CD4-positive, alpha-beta memory T cell (primary cell): ENCODE measurements at regions not wholly inside any gene's neighbourhood (a gene's known extent, or its start where the extent isn't known, plus 50 kb on each side); places are given as distances from the start of the nearest gene placed in this dataset.

ENCODE experiments used
- CTCF ChIA-PET: fragments of 350-600 bp; sonication (Branson Sonifier 250); formaldehyde crosslinking; loops from one replicate; lab custom pipeline; 2021; ENCODE audit warnings: inconsistent platforms; ENCODE audit not compliant: partially characterized antibody; lab: Charles Lee
- POLR2A ChIA-PET: fragments of 350-600 bp; sonication (Branson Sonifier 250); formaldehyde crosslinking; loops from one replicate; lab custom pipeline; 2021; ENCODE audit not compliant: partially characterized antibody; lab: Charles Lee
- DNase-seq, 5 donors: peaks; one replicate each; pipeline versions ENCODE4 v3.0.0 to v3.0.0-alpha.2; 2020 to 2022; ENCODE audit warnings: mixed read lengths in 1 of 5
- H3K27ac ChIP-seq: one replicate; pipeline ENCODE4 v1.7.0; 2013; ENCODE audit warnings: low read depth, low read length
- H3K27me3 ChIP-seq: 2 replicates; pipeline ENCODE4 v1.7.0; 2013; ENCODE audit warnings: mild to moderate bottlenecking, low read length, moderate library complexity; ENCODE audit not compliant: insufficient read depth
- H3K36me3 ChIP-seq: 2 replicates; pipeline ENCODE4 v1.7.0; 2013; ENCODE audit warnings: mild to moderate bottlenecking, low read length, moderate library complexity; ENCODE audit not compliant: insufficient read depth
- H3K4me1 ChIP-seq: 2 replicates; pipeline ENCODE4 v1.7.0; 2013; ENCODE audit warnings: mild to moderate bottlenecking, low read length, moderate library complexity; ENCODE audit not compliant: insufficient read depth
- H3K4me3 ChIP-seq, 2 donors: one replicate each; pipeline ENCODE4 v1.7.0; 2013; ENCODE audit warnings: low read length in 2 of 2, mild to moderate bottlenecking in 1 of 2
- H3K9me3 ChIP-seq, 2 donors: one replicate each; pipeline ENCODE4 v1.7.0; 2013; ENCODE audit warnings: low read length in 2 of 2, control low read depth in 1 of 2; ENCODE audit not compliant: control insufficient read depth in 1 of 2
- H3K27ac Mint-ChIP-seq, 7 donors: one replicate each; pipeline ENCODE4 v1.8.0; 2020 to 2021; ENCODE audit warnings: mixed read lengths in 7 of 7, mild to moderate bottlenecking in 6 of 7, inconsistent platforms in 3 of 7, moderate library complexity in 3 of 7
- H3K27me3 Mint-ChIP-seq, 2 donors: one replicate each; pipeline ENCODE4 v1.8.0; 2020 to 2021; ENCODE audit warnings: mixed read lengths in 2 of 2
- H3K36me3 Mint-ChIP-seq, 2 donors: one replicate each; pipeline ENCODE4 v1.8.0; 2020 to 2021; ENCODE audit warnings: mixed read lengths in 2 of 2, inconsistent platforms in 1 of 2, mild to moderate bottlenecking in 1 of 2
- H3K4me1 Mint-ChIP-seq, 4 donors: one replicate each; pipeline ENCODE4 v1.8.0; 2020 to 2021; ENCODE audit warnings: mixed read lengths in 4 of 4, mild to moderate bottlenecking in 1 of 4
- H3K4me3 Mint-ChIP-seq, 8 donors: one replicate each; pipeline ENCODE4 v1.8.0; 2020 to 2021; ENCODE audit warnings: mixed read lengths in 8 of 8, mild to moderate bottlenecking in 7 of 8, moderate library complexity in 6 of 8, inconsistent platforms in 3 of 8
- H3K9me3 Mint-ChIP-seq, 8 donors: one replicate each; pipeline ENCODE4 v1.8.0; 2020 to 2021; ENCODE audit warnings: mixed read lengths in 8 of 8, mild to moderate bottlenecking in 5 of 8, inconsistent platforms in 3 of 8, moderate library complexity in 1 of 8
- intact Hi-C: fragments of 100-400 bp; cut with micrococcal nuclease; formaldehyde crosslinking; loops from one replicate; pipeline ENCODE4 v1.15.1; 2023

- DNase-seq = no peak
- Histone ChIP-seq H3K4me1 (no peaks in the 10 kb centered on the region), H3K36me3 (no peaks in the 10 kb centered on the region), H3K27ac (no peak overlapping the region), H3K27me3 (peaks cover 6% of the 10 kb centered on the region), H3K9me3 (no peaks in the 10 kb centered on the region), H3K4me3 (no peak overlapping the region)
- intact Hi-C loops = no loop called here
- Mint-ChIP-seq H3K4me1 (no peaks in the 10 kb centered on the region), H3K4me3 (no peak overlapping the region), H3K36me3 (no peaks in the 10 kb centered on the region), H3K27ac (no peak overlapping the region), H3K27me3 (peaks cover 32 to 34% of the 10 kb centered on the region in 2 donors), H3K9me3 (peaks cover 0 to 2% (median 0%) of the 10 kb centered on the region in 8 donors)
- ChIA-PET POLR2A (no interaction called here), CTCF (no interaction called here)
Observed at GRCh38 chr1:29474274-29475244, 238.2 kb downstream of the PTPRU start.

GRCh38 chr1:29473161-29473855 lies 237.0 kb downstream of the PTPRU start:
- H3K9me3 Mint-ChIP-seq = peaks cover 0 to 2% (median 0%) of the 10 kb centered on the region in 8 donors
- H3K27ac ChIP-seq = no peak overlapping the region
- H3K27ac Mint-ChIP-seq = no peak overlapping the region
- ChIA-PET POLR2A (no interaction called here), CTCF (no interaction called here)
- H3K9me3 ChIP-seq = no peaks in the 10 kb centered on the region
- peaks cover 35% of the 10 kb centered on the region in 2 donors for H3K27me3 Mint-ChIP-seq
- intact Hi-C loops = no loop called here
- no peak overlapping the region for H3K4me3 Mint-ChIP-seq
- H3K27me3 ChIP-seq = peaks cover 6% of the 10 kb centered on the region
- no peaks in the 10 kb centered on the region for H3K36me3 ChIP-seq
- DNase-seq = no peak
- no peak overlapping the region for H3K4me3 ChIP-seq
- no peaks in the 10 kb centered on the region for H3K4me1 Mint-ChIP-seq
- no peaks in the 10 kb centered on the region for H3K4me1 ChIP-seq
- no peaks in the 10 kb centered on the region for H3K36me3 Mint-ChIP-seq

- H3K9me3 ChIP-seq = no peaks in the 10 kb centered on the region
- POLR2A ChIA-PET = no interaction called here
- Mint-ChIP-seq H3K27ac (peak overlapping the region in 1 of 7 donors; percentile 40), H3K27me3 (peaks cover 27 to 36% of the 10 kb centered on the region in 2 donors), H3K4me3 (no peak overlapping the region), H3K36me3 (no peaks in the 10 kb centered on the region), H3K4me1 (no peaks in the 10 kb centered on the region), H3K9me3 (peaks cover 0 to 2% (median 0%) of the 10 kb centered on the region in 8 donors)
- no peak overlapping the region for H3K4me3 ChIP-seq
- CTCF ChIA-PET = no interaction called here
- DNase-seq = no peak
- H3K27me3 ChIP-seq = peaks cover 6% of the 10 kb centered on the region
- H3K36me3 ChIP-seq = no peaks in the 10 kb centered on the region
- no peak overlapping the region for H3K27ac ChIP-seq
- no peaks in the 10 kb centered on the region for H3K4me1 ChIP-seq
- intact Hi-C loops = no loop called here
Observed at GRCh38 chr1:29471487-29472313, 235.4 kb downstream of the PTPRU start.

GRCh38 chr1:29470788-29471119 lies 234.4 kb downstream of the PTPRU start:
- POLR2A ChIA-PET = no interaction called here
- H3K9me3 Mint-ChIP-seq = peaks cover 0 to 3% (median 0%) of the 10 kb centered on the region in 8 donors

GRCh38 chr1:29470087-29470787 lies 233.9 kb downstream of the PTPRU start:
- ChIA-PET CTCF (no interaction called here), POLR2A (no interaction called here)
- no peak overlapping the region for H3K4me3 ChIP-seq
- no peaks in the 10 kb centered on the region for H3K4me1 Mint-ChIP-seq
- H3K36me3 ChIP-seq = no peaks in the 10 kb centered on the region
- H3K27ac ChIP-seq = no peak overlapping the region
- intact Hi-C loops = no loop called here
- no peak overlapping the region for H3K4me3 Mint-ChIP-seq
- H3K27ac Mint-ChIP-seq = no peak overlapping the region
- H3K9me3 ChIP-seq = no peaks in the 10 kb centered on the region
- no peaks in the 10 kb centered on the region for H3K36me3 Mint-ChIP-seq
- no peaks in the 10 kb centered on the region for H3K4me1 ChIP-seq
- peaks cover 16 to 27% of the 10 kb centered on the region in 2 donors for H3K27me3 Mint-ChIP-seq
- DNase-seq = no peak
- peaks cover 6% of the 10 kb centered on the region for H3K27me3 ChIP-seq
- peaks cover 0 to 5% (median 2%) of the 10 kb centered on the region in 8 donors for H3K9me3 Mint-ChIP-seq

More at GRCh38 chr1:29470788-29471119, 234.4 kb downstream of the PTPRU start:
- CTCF ChIA-PET = no interaction called here
- intact Hi-C loops = no loop called here
- Mint-ChIP-seq H3K36me3 (no peaks in the 10 kb centered on the region), H3K27ac (no peak overlapping the region), H3K27me3 (peaks cover 18 to 30% of the 10 kb centered on the region in 2 donors), H3K4me1 (no peaks in the 10 kb centered on the region), H3K4me3 (no peak overlapping the region)
- Histone ChIP-seq H3K27ac (no peak overlapping the region), H3K27me3 (peaks cover 6% of the 10 kb centered on the region), H3K36me3 (no peaks in the 10 kb centered on the region), H3K4me3 (no peak overlapping the region), H3K4me1 (no peaks in the 10 kb centered on the region), H3K9me3 (no peaks in the 10 kb centered on the region)
- DNase-seq = no peak

- H3K9me3 ChIP-seq = no peaks in the 10 kb centered on the region
- Mint-ChIP-seq H3K4me3 (no peak overlapping the region), H3K9me3 (peaks cover 0 to 8% (median 6%) of the 10 kb centered on the region in 8 donors), H3K36me3 (no peaks in the 10 kb centered on the region), H3K27ac (no peak overlapping the region), H3K27me3 (peaks cover 13 to 22% of the 10 kb centered on the region in 2 donors), H3K4me1 (no peaks in the 10 kb centered on the region)
- peaks cover 1% of the 10 kb centered on the region for H3K27me3 ChIP-seq
- intact Hi-C loops = no loop called here
- no peak overlapping the region for H3K27ac ChIP-seq
- H3K4me3 ChIP-seq = no peak overlapping the region
- ChIA-PET POLR2A (no interaction called here), CTCF (no interaction called here)
- H3K4me1 ChIP-seq = no peaks in the 10 kb centered on the region
- no peaks in the 10 kb centered on the region for H3K36me3 ChIP-seq
- DNase-seq = no peak
Observed at GRCh38 chr1:29469457-29469856, 233.1 kb downstream of the PTPRU start.
